Ureter (tissue), 1 donor: ENCODE measurements at regions not wholly inside any gene's neighbourhood (a gene's known extent, or its start where the extent isn't known, plus 50 kb on each side); places are given as distances from the start of the nearest gene placed in this dataset.

Experiments used
- DNase-seq: peaks from one replicate; pipeline ENCODE4 v3.0.0-alpha.2; 2020; ENCODE audit warnings: low spot score
- donor health status: DM: yes; HTN: yes; CAD: no.

DNA sequence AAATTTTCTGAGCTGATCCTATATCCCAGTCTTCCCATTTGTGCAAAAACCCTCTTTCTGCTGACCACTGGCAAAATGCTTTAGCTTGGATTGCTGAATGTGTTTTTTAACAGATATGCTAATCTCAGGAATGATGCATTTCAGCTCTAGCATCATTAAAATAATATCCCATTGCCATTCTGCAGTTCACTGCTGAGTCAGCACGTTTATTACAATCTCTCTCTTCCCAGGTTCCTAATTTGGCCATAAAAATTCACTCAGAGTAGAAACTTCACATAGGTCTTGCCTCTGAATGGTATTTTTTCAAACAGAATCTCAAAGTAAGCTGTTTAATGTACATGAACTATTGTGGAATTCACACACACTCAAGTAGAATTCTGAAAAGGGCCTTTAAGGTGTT, 509.6 kb upstream of the SUCLG2 start:
- DNase-seq, result no peak

DNA sequence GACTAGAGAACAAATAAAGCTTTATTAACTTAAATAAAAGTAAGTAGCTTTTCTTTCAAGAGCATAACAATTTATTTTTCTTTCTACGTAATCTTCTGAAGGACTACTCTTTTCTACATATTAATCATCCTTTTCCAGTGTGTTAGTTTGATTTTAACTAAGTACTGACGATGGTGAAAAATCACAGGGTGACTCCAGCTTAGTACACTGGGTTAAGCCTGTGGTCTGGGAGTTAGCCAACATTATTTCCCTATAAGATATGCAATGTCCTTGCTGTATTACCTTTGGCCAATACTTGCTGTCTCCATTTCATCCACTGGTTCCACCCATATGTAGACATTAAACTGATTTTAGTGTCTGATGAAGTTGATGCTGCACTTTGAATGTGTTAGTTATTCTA, 508.6 kb upstream of the SUCLG2 start:
- DNase-seq, result no peak

DNA sequence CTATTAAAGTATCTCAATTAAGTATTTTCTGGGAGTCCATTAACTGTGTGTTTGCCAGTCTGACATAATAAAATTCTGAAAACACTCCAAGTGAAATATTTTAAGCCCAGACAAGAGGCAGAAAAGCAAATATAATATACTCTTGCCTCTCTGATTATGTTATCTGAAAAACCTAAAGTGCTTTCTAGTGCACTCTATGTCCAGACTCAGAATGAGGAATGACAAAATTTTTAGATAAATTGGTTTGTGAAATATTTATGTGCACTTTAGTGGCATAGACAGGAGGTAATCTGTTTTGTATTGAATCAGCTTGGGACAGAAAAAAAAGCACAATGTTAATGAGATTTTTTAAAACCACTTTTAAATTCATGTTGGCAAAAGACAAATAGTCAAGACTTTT, 508.2 kb upstream of the SUCLG2 start:
- DNase-seq, result no peak

DNA sequence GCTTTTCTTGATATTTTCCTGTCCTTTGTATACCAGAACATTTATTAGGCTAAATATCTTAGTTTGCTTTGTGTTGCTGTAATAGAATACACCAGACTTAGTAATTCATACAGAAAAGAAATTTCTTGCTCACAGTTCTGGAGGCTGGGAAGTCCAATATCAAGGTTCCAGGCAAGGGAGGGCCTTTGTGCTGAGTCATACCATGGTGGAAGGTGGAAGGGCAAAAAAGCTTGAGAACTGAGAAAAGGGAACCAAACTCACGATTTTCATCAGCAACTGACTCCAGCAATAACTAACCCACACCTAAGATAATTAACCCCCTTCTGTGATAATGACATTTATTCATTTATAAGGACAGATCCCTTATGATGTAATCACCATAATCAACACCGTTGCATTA, 496.9 kb upstream of the SUCLG2 start:
- DNase-seq, result no peak

DNA sequence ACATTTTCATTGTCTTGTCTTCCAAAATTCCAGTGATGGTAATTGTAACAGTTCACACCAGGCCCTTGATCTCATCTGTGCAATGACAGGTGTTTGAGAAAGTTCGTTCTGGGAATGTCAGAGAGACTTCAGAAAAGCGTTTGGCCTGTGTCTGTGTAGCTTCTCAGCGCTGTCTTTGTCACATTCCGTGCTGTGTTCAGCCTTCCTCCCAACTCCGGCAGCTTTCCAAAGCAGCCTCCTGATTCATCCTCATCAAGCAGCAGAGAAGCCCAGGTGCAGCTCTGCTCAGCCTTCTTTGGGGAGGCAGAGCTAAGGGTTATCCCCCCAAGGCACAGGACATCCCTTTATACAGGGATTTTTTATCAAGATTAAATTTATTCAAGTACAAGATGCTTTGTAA, 494.0 kb upstream of the SUCLG2 start:
- no peak for DNase-seq

DNA sequence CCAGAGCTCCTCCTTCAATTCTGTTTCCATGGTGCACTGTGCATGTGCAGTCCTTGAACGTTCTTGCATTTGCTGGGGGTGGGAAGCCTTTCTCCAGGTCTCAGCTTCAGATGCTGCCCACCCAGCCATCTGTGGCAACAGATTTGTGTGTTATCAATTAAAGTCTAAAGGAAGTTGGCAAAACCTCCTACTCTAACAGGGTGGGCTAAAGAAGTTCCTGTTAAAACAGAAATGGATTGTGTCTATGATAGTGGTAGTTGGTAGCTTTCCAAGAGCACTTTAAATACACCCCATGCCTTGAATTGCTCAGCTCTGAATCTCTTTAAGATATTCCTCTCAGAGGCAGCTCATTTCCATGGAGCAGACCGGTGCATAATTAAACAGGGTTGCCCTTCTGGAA, 488.0 kb upstream of the SUCLG2 start:
- no peak for DNase-seq

DNA sequence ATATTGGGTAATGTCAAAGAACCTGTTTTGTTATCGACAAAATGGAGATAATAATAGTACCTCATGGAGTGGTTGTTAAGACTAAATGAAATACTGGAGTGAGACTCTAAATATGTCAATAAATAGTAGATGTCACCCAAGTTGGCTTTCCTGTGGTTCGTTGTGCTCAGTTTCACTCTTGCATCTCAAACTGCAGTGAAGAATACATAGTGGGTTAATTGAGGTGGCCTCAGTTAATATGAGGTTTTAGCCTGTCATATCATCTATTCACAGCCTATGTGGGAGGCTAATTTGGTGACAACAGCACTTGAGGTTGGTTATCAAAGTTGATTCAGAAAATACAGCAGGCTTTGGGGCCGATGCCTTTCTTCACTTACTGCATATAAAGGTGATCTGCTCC, 485.5 kb upstream of the SUCLG2 start:
- no peak for DNase-seq

DNA sequence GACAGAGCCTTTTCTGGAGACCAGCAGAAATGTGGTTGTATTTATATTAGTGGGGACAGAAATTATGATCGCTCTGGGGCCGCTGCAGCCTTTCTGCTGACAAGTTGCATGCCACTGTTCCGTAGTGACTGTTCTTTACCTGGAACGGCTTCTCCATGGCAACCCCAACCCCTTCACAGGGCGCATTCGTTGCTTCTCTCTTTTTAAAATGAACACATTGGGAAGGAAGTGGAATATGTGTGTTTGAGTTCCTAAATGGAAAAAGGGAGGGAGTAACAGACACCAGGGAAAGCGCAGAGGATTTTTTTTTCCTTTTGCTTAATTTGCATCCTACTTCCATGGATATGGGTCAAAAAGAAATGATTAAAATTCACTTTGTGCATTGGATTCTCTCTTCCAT, 482.0 kb upstream of the SUCLG2 start:
- DNase-seq, result no peak

DNA sequence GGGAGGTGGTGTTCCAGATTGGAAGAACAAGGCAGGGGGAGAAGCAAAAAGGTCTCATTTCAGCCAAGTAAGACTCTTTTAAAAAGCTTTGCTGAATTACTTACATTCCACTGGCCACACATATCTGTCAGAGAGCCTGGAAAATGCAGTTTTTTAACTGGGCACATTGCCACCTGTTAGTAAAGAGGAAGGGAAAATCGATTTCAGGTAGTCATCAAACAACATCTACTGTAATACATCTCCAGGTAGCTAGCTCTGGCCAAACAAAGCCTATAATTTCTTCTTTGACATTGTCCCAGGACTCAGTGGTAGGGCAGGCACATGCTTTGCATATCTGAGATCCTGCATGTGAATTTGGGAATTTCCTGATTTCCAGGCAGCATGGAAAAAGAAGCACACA, 480.7 kb upstream of the SUCLG2 start:
- no peak for DNase-seq

DNA sequence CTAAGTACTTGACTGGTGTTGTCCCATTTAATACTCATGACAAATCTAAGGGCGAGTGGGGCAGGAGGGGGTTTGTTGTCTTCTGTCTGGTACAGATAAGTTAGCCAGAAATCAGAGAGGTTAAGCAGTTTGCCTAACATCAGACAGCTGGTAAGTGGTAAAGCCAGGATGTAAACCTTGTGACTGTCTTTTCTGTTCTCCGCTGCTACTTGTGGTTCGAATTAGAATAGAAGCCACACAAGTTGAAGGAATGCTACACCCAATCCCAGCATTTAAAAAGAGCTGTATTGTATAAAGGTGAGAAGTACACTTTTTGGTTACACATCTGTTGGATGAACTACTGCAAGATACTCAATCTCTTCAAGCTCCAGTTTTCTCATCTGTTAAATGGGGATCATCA, 474.7 kb upstream of the SUCLG2 start:
- no peak for DNase-seq

DNA sequence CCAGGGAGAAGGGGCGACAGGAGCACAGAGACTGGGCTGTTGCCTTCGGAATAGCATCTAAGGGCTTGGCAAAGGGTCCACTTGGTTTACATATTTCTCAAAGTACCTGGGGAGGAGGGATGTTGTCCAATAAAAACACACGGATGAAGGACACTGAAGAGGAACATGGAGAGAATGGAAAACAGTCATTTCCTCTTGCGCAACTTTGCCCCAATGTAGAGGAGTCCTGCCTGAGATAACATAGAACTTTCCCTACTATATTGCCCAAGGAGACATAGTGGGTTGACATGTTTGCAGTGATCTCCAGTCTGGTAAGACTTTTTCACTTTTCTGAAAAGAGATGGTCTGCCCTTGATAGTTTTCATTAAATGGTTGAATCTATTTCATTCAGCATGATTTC, 468.8 kb upstream of the SUCLG2 start:
- DNase-seq, result no peak

DNA sequence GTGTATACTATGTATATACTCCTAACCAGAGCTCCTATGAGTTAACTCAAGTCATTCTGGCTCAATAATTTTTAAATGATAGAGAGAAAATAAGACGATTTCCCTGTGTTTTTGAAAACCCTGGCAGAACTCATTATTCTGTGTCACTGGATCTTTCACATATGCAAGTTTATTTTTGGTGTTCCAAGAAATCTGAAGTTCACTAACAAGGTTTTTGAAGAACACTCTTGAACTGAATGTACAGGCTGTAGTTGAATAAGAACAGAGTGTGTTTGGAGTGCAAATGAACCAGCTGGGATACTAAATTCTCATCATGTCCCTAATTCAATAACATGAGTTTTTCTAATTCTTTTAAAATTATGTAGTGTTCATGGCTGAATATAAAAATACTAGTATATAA, 466.9 kb upstream of the SUCLG2 start:
- no peak for DNase-seq

DNA sequence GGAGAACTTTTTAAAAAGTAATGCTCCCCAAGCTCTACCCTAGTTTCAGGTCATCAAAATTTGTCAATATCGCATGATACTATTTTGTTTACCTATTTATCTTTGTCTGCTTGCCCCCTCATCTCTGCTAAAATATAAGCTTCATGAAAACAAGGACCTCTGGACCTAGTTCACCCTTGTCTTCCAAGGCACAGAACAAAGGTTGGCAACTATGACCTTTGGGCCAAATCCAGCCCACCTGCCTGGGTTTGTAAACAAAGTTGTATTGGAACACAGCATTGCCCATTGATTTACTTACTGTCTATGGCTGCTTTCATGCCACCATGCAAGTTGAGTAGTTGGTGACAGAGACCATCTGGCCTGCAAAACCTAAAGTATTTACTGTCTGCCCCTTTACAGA, 462.2 kb upstream of the SUCLG2 start:
- DNase-seq, result no peak

DNA sequence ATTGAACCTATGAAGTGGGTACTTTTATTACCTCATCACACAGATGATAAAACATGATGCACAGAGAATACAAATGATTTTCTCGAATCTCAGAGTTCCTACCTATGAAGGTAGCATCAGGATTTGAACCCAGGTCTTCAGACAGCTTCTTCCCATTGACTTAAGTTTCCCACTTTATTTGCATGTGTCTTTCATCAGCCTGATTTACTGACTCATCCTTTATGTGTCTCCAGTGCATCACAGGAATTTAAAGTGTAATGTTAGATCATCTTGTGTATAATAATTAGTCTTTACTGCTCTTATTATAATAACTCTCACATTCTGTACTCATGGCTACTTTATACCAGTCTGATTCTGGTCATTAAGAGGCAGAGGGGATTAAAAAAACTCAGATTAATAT, 449.4 kb upstream of the SUCLG2 start:
- no peak for DNase-seq

DNA sequence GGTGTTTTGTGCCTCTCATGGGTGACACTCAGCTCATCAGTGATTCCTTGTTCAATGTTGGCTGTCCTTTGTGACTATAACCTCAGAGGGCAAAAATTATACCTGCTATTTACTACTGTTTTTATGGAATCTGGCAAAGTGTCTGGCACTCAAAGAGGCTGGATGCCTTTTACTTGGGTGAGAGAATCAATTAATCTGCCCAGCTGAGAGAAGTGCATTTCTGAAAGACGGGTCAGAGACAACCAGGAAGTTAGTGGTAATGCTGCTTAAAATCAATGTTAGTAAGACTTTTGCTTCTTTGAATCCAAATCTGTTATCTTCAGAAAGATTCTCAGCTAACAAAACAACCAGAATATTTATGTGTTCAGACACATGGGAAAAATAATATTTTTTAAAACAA, 436.2 kb upstream of the SUCLG2 start:
- DNase-seq, result no peak

DNA sequence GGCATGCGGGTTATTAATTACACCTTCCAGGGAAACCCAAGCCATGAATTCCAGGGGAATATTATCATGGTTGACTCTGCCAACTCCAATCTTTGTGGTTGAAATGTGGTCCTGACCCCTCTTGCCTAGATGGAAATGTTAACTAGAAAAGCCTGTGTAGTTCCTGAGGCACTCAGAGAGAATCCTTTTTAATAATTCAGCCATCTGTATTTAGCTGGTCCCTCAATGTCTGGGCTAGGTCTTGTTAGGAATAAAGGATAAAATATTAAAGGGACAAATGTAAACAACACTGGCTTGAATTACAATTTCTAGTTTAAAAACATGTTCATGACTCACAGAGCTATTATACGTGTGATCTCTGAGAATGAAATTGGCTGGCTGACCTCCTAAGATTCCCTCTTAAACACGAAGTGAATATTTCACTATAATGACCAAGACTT, 435.2 kb upstream of the SUCLG2 start:
- DNase-seq, result no peak

DNA sequence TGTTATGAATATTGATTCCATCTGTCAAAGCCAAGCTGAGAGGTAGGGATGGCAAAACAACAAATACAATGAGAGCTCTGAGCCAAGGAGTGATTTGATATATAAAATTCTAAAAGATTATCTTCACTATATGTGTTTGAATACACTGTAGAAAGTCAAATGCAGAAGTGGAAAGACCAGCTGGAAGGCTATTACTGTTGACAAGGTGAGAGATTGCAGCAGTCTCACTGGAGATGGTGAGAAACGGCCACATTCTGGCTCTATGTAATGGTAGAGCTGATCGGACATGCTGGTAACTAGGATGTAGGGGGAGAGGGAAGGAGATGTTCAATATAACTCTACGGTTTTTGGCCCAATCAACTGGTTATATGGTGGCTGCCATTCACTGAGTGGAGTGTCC, 434.2 kb upstream of the SUCLG2 start:
- DNase-seq, result no peak

DNA sequence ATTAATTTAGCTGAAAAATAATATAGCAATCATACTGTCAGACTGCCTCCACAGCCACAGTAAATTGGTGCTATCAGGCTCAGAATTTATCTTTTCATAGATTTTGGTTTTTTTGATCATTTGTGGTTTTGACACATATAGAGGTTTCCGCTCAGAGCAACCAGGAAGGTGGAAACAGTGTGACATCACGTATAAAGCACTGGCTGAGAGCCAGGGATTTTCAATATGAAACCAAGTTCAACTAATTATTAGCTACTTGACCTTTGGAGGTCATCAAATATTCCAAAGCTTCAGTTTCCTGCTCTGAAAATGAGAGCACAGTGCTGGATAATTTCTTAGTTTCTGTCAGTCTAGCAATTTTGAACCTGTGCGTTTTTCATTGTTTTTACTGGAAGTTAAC, 433.8 kb upstream of the SUCLG2 start:
- DNase-seq, result no peak

DNA sequence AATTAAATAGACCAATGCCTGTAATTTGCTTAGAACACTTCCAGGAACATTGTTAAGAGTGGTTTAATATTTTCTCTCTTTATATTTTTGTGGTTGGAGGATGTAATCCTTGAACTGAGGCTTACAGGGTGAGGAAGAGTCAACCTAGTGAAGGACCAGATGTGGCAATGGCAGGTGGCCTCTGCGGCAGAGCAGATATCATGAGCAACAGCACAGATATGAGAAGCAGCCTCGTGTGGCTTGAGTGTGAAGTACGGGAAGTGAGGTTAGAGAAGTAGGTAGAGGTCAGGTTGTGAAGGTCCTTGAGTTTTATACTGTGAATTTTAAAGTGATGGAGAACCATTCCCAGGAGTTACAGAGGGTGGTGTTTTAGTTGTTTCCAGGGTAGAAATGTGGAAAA, 417.6 kb upstream of the SUCLG2 start:
- DNase-seq, result no peak

DNA sequence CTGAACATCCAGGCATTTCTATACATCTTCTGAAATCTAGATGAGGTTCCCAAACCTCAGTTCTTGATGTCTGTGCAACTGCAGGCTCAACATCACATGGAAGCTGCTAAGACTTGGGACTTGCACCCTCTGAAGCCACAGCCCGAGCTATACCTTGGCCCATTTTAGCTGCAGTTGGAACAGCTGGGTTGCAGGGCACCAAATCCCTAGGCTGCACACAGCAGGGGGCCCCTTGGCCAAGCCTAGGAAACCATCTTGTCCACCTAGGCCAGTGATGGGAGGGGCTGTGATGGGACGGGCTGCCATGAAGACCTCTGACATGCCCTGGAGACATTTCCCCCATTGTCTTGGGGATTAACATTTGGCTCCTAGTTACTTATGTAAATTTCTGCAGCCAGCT, 415.8 kb upstream of the SUCLG2 start:
- DNase-seq, result no peak

DNA sequence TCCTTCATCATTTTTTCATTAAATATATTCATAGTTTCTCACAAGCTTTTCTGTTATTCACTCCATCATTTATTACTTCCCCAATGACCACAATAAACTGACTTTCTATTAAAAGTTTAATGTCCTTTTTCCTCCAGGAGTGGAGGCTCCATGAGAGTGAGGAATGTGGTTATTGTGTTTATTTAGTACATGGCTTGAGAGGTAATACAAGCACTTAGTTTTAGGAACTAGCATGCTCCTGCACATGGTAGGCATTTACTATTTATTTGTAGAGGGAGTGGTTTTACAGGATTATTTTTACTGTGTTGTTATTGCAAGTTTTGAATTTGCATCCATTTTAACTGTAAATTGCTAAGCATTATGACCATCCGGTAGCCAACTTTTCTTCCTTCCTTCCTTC, 412.9 kb upstream of the SUCLG2 start:
- DNase-seq, result no peak

DNA sequence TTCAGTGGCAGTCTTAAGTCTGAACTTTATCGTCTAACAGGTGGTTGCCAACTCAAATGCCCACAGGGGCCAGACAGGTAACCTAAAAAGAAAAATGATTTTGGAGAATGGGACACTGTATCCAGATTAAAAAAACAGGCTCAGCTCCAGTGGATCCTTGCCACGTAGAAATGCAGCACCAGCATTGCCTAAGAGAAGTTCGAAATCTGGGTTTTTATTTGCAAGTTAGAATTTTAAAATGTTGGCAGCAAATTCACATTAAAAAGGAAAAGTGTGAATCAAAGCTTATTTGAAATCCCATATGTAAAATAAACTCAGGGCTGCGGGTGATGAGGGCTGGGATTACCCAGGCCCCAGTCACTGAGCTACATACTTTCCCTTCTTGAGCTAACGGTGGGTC, 408.5 kb upstream of the SUCLG2 start:
- no peak for DNase-seq

DNA sequence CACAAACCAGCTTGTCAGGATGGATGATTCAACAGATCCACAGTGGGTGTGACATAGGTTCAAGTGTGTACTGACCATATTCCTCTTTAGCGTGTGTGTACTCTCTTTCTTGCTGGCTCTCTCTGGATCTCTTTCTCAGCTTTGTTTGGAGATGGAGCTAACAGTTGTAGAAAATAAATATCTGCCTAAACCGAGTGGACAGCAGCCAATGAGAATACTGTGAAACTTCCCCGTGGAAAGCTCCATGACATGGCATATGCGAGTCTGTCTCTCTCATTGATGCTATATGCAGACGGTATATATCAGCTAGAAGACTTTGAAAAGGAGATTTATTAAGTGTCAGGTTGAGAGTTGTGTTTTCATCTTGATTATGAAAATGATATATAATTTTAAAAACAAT, 406.5 kb upstream of the SUCLG2 start:
- DNase-seq, result no peak

DNA sequence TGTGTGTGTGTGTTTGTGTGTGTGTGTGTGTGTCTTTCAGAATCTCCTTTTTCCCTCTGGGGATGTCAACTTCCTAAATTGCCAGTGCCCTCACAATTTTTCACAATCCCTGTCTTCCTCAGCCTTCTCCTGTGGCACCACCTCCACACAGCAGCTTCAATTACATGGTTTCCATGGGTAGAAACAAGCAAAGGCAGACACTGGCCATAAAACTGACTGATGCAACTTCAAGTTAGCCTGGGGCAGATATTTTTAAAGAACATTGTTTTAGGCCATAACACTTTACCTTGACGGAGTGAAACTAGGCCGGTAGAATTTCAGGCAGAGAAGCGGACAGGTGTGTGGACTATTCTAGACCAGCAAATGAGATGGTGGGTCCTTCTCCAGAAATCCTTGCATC, 405.8 kb upstream of the SUCLG2 start:
- no peak for DNase-seq

DNA sequence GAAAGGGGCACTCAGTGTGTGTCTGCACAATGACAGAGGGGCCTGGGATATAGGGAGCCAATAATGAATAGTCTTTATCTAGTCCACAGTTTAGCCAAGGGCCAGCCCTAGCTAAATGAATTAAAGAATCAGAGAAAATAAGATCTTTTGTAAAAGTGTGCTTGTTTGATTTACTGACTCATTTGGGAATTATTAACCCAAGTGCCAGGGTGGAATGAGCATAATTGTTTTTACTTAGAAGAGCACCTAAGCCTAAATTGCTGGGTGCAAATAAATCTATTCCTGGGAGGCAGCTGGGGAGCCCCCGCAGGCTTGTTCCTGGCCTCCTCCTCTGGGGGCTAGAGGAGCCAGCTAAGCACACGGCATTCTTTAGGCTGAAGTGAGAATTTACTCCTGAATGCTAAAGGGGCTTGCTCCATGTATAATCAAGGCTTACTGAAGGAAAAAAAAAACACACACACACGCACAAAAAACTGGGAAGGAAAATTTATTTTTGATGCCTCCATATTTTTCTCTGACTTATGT, 405.3 kb upstream of the SUCLG2 start:
- no peak for DNase-seq
